ENCODE measurements at regions not wholly inside any gene's neighbourhood (a gene's known extent, or its start where the extent isn't known, plus 50 kb on each side); places are given as distances from the start of the nearest gene placed in this dataset.

DNA sequence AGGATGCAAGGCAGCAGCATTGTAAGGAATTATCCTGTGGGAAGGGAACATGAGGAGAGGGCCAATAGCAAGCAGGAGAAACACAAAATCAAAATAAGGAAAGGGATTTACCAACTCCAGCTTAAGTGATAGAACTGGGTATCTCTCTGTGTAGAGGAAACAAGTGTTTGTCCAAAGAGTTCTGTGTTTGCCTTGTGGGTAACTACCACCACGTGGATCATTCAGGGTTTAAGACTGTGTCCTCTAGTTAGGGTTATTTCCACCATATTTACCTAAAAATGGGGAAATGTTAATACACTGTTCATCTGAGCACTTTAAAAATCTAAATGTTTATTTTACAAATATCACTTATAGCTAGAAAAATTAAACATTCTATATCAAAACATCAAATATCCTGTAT is 283.3 kb downstream of the EIPR1 start (continued):
- TF ChIP-seq CREB1 (IDR thresholded peaks at IDR 0.05) (no peak), TEAD4 (IDR thresholded peaks at IDR 0.05; ENCODE audit: low read depth, low read length) (no peak), TAF7 (optimal IDR thresholded peaks at IDR 0.05; ENCODE audit: borderline replicate concordance, low read depth, low read length) (no peak), SIX5 (IDR thresholded peaks at IDR 0.05; ENCODE audit: low read depth, low read length) (no peak), NRF1 (IDR thresholded peaks at IDR 0.05; ENCODE audit: low read depth, low read length) (no peak)

Measured in H1 (cell line).